GM19468 (cell line): ENCODE measurements at regions not wholly inside any gene's neighbourhood (a gene's known extent, or its start where the extent isn't known, plus 50 kb on each side); places are given as distances from the start of the nearest gene placed in this dataset.

Source experiments
- ATAC-seq: cut with Tn5 transposase; IDR thresholded peaks from one replicate; pipeline ENCODE4 v1.9.1; 2021; ENCODE audit warnings: mild to moderate bottlenecking, moderate library complexity, moderate number of reproducible peaks; ENCODE audit not compliant: unreplicated experiment; ENCODE audit errors: extremely low read depth

GRCh38 chr1:79441238-79441637 is 434.7 kb upstream of the ADGRL4 start:
- no peak for ATAC-seq

- no peak for ATAC-seq
Observed at GRCh38 chr1:79437540-79437939, 431.0 kb upstream of the ADGRL4 start.

DNA sequence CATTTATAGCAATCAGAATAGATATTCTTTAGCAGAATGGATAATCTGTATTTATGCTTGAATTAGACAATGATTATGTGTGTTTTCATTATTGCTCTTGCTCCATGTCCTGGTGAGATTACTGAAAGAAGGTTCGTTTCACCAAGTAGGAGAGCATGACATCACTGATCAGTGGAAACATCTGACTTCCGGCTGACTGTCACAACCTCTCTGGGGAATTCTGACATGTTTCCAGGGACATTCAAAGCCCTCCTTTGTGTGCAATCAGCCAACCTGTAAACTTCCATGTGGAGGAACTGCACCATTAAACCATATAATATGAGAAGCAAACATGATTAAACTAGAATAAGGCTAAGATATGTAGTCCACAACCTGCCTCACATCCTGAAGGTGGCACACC is 424.8 kb upstream of the ADGRL4 start:
- ATAC-seq: no peak

- no peak for ATAC-seq
Observed at GRCh38 chr1:79430437-79430836, 423.9 kb upstream of the ADGRL4 start.

- ATAC-seq: no peak
Observed at GRCh38 chr1:79422726-79423125, 416.2 kb upstream of the ADGRL4 start.

- no peak for ATAC-seq
Observed at GRCh38 chr1:79398501-79398900, 392.0 kb upstream of the ADGRL4 start.

GRCh38 chr1:79396901-79397300 is 390.4 kb upstream of the ADGRL4 start:
- ATAC-seq: no peak

DNA sequence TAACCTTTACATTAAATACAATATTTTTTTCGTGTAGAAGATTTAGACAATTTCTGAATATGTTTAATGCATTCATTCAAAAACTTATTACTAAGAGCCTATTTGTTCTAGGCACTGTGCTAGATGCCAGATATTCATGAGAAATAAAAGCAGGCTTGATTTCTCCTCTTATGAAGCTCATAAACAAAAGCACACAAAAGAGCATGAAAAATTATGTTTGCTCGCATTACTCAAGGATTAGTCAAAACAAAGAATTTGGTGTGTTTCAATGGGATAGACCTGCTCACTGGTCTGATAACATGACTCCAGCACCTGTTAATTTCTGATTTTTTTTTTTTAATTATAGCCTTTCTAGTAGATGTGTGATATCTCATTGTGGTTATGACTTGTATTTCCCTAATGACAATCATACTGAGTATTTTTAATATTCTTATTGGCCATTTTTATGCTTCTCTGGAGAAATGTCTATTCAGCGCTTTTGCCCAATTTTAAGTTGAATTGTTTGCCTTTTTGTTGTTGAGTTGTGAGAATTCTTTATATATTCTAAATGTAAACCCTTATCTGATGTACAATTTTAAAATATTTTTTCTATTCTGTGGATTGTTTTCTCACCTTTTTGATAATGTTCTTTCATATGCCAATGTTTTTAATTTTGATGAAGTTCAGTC is 382.3 kb upstream of the ADGRL4 start:
- ATAC-seq: no peak

- ATAC-seq: no peak
Observed at GRCh38 chr1:79386730-79387129, 380.2 kb upstream of the ADGRL4 start.

DNA sequence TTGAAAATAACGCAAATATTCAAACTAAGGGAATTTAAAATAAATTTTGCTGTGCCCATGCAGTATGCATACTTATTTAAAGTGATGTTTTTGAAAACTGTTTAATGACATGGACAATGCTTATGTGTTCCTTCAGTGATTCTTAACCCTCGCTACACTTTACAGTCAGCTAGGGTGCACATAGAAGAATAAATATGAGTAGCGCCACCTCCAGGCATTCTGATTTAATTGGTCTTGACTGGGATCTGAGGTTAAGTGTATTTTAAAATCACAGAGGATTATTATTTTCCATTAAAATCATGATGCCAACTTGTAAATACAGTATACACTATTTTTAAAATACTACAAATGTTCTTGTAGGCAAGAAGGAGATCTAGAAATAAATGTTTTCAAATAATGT is 373.5 kb upstream of the ADGRL4 start:
- ATAC-seq: no peak

GRCh38 chr1:79376106-79376505 is 369.6 kb upstream of the ADGRL4 start:
- ATAC-seq: no peak

DNA sequence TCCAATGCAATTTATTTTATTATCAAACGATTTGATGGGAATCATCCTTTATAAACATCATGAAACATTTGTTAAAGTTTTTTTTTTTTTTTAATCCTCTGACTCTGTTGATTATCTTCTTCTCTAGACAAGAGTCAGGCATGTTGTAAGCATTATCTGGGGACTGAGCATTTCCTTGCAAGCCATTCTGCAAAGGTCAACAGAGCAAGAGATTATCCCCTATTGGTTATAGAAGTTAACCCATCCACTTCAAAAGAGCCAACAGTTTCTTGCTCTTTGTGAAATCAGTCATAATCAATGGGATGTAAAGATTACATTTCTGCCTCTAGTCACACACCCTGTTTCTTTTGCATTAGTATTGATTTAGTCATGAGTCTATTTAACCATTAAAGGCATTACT is 368.8 kb upstream of the ADGRL4 start:
- ATAC-seq: no peak

GRCh38 chr1:79374397-79374796 is 367.9 kb upstream of the ADGRL4 start:
- no peak for ATAC-seq

GRCh38 chr1:79373481-79374125 is 367.1 kb upstream of the ADGRL4 start:
- no peak for ATAC-seq

DNA sequence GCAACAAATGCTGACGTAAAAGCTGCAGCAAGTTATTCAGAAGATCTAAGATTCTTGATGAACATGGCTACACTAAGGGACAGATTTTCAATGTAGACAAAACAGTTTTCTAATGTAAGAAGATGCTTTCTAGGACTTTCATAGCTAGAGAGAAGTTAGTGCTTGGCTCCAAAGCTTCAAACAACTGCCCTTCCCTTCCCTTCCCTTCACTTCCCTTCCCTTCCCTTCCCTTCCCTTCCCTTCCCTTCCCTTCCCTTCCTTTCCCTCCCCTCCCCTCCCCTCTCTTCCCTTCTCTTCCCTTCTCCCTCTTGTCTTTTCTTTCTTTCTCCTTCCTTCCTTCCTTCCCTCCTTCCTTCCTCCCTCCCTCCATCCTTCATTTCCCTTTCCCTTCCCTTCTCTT is 365.3 kb upstream of the ADGRL4 start:
- no peak for ATAC-seq

GRCh38 chr1:79369091-79369490 is 362.6 kb upstream of the ADGRL4 start:
- ATAC-seq: no peak

DNA sequence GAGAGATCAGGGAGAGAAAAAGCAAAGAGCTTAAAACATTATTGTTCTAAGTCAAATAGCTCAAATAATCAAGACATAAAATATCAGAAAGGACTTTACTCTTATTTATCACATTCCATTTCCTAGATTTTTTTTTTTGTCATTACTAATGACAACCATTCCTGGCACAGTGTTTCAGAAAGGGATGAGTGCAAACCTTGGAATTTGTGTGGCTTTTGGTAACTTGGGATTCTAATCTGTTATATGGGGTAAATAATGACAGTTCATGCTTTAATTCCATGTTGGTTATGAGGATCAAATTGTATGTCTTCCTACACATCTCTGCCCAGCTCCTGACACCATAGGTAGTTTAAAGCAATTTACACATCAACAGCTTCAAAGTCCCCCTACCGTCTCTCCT is 358.4 kb upstream of the ADGRL4 start:
- ATAC-seq: no peak

DNA sequence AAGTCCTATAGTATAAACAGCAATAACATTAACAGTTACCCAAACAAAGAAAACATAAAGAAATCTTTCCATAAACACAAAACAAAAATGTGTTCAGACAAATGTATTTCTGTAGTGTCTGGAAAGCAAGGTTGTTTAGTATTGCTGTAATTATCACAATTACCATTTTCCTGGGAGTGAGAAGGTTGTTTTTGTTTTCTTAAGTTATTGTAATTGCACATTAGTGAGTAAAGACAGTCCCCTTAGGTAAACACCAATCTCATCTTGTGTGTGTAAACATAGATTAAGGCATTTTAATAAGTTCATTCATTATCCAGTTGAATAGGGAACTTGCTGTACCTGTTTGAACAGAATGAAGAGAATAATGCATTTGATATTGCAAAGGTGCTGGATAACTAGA is 356.9 kb upstream of the ADGRL4 start:
- ATAC-seq: no peak

- no peak for ATAC-seq
Observed at GRCh38 chr1:79362470-79362869, 355.9 kb upstream of the ADGRL4 start.

DNA sequence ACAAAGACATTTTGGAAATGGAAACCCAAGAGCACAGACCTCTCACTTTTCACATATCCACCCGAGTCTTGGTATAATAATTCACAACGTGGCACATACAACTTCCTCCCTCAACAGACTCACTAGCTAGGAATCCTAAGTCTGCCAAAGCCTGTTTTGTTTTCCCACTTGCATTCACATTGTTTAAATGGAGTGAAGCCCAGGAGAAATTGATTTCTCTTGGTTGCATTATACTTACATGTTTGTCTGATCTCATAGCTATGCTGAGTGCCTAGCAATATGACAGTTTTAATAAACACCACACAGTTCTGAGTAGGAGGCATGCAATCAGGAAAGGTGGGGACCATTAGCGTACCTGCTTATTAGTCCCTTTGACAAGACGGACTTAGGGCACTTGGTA is 348.6 kb upstream of the ADGRL4 start:
- ATAC-seq: no peak

- no peak for ATAC-seq
Observed at GRCh38 chr1:79353224-79353623, 346.7 kb upstream of the ADGRL4 start.

GRCh38 chr1:79326875-79327274 is 320.3 kb upstream of the ADGRL4 start:
- no peak for ATAC-seq
